Type B pancreatic cell (in vitro differentiated cells): ENCODE measurements at regions not wholly inside any gene's neighbourhood (a gene's known extent, or its start where the extent isn't known, plus 50 kb on each side); places are given as distances from the start of the nearest gene placed in this dataset.

Experiments used
- DNase-seq: peaks from one replicate; pipeline ENCODE4 v3.0.0; 2021; ENCODE audit warnings: mixed read lengths; ENCODE audit not compliant: unreplicated experiment; ENCODE audit errors: extremely low spot score
- H3K27ac Mint-ChIP-seq: 2 replicates; pipeline ENCODE4 v1.8.0; 2021; ENCODE audit warnings: mild to moderate bottlenecking, mixed read lengths
- H3K27me3 Mint-ChIP-seq: 2 replicates; pipeline ENCODE4 v1.8.0; 2021; ENCODE audit warnings: mixed read lengths
- H3K36me3 Mint-ChIP-seq: 2 replicates; pipeline ENCODE4 v1.8.0; 2021; ENCODE audit warnings: mixed read lengths
- H3K4me1 Mint-ChIP-seq: one replicate; pipeline ENCODE4 v1.8.0; 2021; ENCODE audit warnings: mixed read lengths; ENCODE audit not compliant: unreplicated experiment
- H3K4me3 Mint-ChIP-seq: 2 replicates; pipeline ENCODE4 v1.8.0; 2021; ENCODE audit warnings: mild to moderate bottlenecking, mixed read lengths
- H3K9me3 Mint-ChIP-seq: 2 replicates; pipeline ENCODE4 v1.8.0; 2021; ENCODE audit warnings: mixed read lengths
- TF ChIP-seq, protein P1 (sequence below): fragments of 200-600 bp; sonication (generic); conservative IDR thresholded peaks from 2 replicates; pipeline ENCODE4 v1.5.0; 2021; ENCODE audit warnings: antibody characterized with exemption, mild to moderate bottlenecking

DNA sequence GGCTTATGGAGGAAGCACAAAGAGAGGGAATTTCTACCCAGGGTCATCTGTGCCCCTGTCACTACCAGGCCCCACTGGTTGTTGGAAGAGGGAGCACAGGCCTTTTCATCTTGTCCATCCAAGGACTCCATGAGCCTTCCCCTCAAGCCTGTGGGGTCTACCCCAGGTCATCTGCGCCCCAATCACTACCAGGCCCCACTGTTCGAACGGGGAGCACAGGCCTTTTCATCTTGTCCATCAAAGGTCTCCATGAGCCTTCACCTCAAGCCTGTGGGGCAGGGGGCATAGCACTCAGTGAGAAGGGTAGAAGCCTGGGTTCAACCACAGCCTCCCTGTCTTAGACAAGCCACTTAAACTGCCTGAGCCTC lies 101.5 kb upstream of the CDH5 start:
- H3K9me3 Mint-ChIP-seq, result no peaks in the 10 kb centered on the region
- peaks cover 48% of the 10 kb centered on the region for H3K4me1 Mint-ChIP-seq
- H3K27me3 Mint-ChIP-seq, result peaks cover 19% of the 10 kb centered on the region
- H3K4me3 Mint-ChIP-seq, result no peak overlapping the region
- peak; percentile 47 for DNase-seq
- H3K27ac Mint-ChIP-seq, result no peak overlapping the region
- no peaks in the 10 kb centered on the region for H3K36me3 Mint-ChIP-seq
- TF ChIP-seq, protein P1, sequence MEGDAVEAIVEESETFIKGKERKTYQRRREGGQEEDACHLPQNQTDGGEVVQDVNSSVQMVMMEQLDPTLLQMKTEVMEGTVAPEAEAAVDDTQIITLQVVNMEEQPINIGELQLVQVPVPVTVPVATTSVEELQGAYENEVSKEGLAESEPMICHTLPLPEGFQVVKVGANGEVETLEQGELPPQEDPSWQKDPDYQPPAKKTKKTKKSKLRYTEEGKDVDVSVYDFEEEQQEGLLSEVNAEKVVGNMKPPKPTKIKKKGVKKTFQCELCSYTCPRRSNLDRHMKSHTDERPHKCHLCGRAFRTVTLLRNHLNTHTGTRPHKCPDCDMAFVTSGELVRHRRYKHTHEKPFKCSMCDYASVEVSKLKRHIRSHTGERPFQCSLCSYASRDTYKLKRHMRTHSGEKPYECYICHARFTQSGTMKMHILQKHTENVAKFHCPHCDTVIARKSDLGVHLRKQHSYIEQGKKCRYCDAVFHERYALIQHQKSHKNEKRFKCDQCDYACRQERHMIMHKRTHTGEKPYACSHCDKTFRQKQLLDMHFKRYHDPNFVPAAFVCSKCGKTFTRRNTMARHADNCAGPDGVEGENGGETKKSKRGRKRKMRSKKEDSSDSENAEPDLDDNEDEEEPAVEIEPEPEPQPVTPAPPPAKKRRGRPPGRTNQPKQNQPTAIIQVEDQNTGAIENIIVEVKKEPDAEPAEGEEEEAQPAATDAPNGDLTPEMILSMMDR, result no peak

DNA sequence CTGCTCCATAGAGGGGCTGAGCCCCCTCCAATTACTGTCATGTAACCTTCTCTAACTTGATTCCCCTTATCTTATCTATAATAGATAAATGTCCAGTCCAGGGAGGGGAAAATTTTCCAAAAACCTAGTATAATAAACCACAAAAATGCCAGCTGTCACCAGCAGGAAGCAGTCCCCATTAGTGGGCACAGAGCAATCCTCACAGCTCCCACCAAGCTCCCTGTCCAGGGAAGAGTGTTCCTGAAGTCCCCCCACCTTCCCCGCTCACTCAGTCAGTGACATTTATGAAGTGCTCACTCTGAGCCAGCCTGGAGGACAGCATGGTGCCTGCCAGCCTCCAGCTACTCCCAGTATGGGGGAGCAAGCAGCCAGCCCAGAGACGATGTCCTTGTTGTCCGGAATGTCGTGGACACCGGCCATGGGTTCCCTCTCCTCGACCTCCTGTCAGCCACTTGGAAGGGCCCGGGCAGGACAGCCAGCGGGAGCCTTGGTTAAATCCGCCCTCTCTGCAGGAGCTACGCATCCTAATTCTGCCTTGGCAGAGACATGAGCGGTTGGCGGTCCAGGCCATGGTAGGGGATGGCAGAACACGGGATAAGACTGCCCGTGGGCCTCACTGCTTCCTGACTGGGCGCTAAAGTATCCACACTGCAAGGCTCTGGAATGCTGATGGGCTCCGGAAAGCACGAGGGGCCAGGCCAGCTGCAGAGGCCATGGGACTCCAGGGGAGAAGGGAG lies 102.0 kb upstream of the CDH5 start:
- Mint-ChIP-seq H3K36me3 (no peaks in the 10 kb centered on the region), H3K9me3 (no peaks in the 10 kb centered on the region), H3K4me1 (peaks cover 47% of the 10 kb centered on the region), H3K27me3 (peaks cover 19% of the 10 kb centered on the region), H3K27ac (no peak overlapping the region), H3K4me3 (no peak overlapping the region)
- peak; percentile 62 for DNase-seq
- TF ChIP-seq, protein P1, result no peak

DNA sequence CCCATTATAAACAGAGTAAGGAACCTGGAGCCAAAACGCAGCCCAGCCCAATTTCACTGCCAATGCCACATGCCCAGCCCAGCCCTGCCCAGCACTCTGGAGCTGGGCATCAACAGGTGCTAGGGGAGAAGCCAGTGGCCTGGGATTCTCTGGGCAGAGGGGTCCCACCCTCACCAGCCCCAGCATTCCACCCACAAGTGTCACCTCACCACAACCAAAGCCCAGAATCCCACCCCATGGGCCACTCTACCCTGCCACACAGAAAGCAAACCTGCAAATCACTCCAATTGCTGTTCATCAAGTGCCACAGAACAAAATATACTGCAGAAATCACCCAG lies 102.5 kb upstream of the CDH5 start:
- Mint-ChIP-seq H3K9me3 (no peaks in the 10 kb centered on the region), H3K27me3 (peaks cover 16% of the 10 kb centered on the region), H3K4me1 (peaks cover 43% of the 10 kb centered on the region), H3K36me3 (no peaks in the 10 kb centered on the region), H3K27ac (no peak overlapping the region), H3K4me3 (no peak overlapping the region)
- TF ChIP-seq, protein P1, result no peak
- DNase-seq, result peak; percentile 40

DNA sequence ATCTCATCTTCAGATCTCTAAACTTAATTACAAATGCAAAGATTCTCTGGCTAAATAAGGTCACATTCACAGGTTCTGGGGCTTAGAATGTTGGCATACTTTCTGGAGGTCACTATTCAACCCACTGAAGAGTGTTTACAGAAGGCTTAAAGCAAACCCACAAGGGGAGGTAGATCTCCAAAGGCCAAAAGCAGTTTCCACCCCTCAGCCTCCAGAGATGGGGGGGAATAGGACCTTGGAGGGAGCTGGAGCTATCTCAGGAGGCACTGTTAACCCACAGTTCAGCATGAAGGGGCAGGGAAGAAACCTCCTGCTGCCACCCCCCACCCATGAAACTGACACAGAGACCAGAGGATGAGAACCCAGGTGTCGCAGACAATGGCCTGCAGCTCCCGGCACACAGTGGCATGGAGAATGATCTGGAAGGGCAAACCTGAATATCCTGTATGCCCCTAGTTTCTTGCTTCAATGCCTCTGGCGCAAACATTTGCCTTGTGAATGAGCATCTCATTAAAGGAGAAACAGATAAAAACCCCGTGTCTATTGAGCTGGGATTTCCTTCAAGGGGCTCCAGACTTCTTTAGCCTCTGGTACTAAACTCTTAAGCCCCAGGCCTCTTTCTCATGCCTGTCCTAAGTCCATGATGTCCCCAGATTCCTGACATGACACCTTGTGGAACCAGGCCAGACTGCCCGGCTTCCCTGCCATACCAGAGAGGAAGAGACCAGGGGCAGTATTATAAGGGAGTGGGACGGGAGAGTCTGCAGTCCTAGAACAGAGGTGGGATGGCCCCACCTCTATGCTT lies 103.1 kb upstream of the CDH5 start:
- Mint-ChIP-seq H3K4me1 (peaks cover 46% of the 10 kb centered on the region), H3K27me3 (peaks cover 16% of the 10 kb centered on the region), H3K36me3 (no peaks in the 10 kb centered on the region), H3K9me3 (no peaks in the 10 kb centered on the region), H3K4me3 (no peak overlapping the region), H3K27ac (no peak overlapping the region)
- TF ChIP-seq, protein P1, result no peak
- DNase-seq, result no peak

DNA sequence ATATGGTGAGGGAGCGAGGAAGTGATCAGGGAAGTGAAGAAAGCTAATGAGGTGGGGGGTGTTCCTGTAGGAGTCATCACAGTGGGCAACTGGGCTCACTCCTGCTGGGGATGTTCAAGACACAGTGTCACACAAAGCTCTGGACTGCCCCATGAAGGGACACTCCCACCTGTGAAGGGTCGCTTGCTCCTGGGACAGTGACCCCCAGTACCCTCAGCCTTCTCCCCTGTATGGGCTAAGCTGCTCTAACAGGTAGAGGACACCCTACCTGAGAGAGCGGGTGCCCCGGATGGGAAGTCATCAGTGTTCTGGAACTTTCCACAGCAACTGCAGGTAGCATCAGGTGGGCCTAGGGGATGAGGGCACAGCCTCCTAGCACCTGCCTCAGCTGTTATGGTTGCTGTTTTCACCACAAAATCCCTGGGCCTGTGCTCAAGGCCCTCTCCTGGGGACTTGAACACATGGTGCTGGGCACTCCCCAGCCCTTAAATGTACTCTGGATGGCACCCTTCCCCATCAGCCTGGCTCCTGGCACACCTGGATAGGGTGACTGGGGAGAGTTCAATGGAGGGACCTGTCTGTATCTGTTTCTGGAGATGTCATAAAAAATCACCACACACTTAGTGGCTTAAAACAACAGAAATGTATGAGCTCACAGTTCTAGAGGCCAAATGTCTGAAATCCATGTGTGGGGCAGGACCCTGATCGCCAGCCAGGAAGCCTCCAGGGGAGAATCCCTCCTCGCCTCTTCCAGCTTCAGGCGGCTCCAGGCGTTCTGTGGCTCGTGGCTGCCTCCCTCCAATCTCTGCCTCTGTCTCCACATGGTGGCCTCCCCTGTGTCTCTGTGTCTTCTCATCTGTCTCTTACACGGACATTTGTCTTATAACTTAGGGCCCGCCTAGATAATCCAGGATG lies 104.0 kb upstream of the CDH5 start:
- peaks cover 12% of the 10 kb centered on the region for H3K27me3 Mint-ChIP-seq
- H3K4me1 Mint-ChIP-seq, result peaks cover 38% of the 10 kb centered on the region
- DNase-seq, result no peak
- no peaks in the 10 kb centered on the region for H3K9me3 Mint-ChIP-seq
- TF ChIP-seq, protein P1, result no peak
- H3K4me3 Mint-ChIP-seq, result no peak overlapping the region
- no peak overlapping the region for H3K27ac Mint-ChIP-seq
- no peaks in the 10 kb centered on the region for H3K36me3 Mint-ChIP-seq
